ENCODE measurements at regions not wholly inside any gene's neighbourhood (a gene's known extent, or its start where the extent isn't known, plus 50 kb on each side); places are given as distances from the start of the nearest gene placed in this dataset.

DNA sequence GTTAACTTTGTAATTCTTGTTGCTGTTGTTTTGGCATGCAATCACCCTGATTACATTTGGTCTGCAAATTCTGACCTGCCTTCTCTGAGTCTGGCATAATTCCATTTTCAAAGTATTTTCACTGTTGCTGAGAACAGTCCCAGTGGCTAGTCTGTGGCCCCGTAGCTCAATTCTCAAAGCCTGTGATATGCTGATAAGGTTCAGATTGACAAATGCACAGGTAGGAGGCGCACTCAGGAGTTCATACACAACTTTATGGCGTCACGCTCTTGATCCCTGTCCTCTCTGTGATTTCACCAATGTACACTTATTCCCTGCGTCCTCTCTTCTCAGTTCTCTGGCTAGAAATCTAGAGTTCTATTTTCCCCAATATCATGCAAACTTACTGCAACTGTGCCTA is 376.6 kb upstream of the SLCO3A1 start:
- DNase-seq = no peak

DNA sequence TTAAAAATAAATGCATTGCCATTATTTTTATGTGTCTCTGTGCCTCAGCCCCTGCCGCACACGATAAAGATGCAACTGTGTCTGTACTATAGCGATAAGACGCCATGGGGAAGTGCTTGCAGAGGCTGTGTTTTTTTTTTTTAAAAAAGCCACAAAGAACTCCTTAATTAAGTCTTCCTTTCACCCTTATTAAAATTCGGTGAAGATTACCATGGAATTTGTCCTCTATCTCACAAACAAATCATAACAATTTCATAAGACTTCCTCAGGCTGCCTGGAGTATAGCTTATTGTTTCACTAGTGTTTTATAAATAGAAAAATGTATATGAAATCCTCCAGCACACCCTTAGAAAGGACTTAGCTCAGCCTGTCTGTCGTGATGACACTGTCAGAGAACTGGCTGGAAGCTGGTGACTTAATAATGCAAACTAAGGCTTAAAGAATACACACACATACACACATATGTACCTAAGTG is 374.8 kb upstream of the SLCO3A1 start:
- no peak for DNase-seq

DNA sequence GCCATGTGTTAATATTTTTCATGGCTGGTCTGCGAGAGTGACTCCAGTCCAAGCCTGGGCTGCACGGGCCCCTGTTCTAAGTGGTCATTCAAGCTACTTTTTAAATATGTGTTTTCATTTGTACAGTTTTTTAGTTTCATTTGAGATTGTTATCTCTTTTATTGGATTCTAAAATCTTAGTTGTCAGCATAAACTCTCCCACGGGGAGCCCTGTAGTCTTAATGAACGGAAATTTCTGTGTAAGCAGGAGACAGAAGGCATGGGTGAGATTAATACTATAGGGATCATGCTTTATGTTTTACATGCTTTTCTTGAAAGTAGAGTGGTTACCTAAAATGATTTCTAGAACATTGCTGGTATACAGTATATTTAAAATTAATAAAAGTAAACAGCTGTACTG is 373.1 kb upstream of the SLCO3A1 start:
- no peak for DNase-seq

DNA sequence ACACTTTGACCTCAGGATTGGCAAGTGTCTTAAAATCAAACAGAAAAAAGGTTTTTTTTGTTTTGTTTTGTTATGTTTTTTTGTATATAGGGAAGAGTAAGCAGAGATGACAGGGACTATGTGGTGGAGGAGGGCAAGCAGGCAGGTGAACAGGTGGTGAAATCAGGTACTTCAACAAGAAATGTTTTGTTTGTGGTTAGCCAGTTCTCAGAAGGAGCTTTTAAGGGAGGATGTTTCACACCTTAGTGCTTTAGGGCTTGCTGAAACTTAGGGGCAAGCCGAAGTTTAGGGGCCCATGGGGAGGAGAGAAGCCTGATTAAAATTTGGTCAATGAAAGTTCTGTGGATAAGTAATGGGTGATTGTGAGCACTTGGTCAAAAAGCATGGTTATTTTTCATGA is 370.7 kb upstream of the SLCO3A1 start:
- DNase-seq = no peak

DNA sequence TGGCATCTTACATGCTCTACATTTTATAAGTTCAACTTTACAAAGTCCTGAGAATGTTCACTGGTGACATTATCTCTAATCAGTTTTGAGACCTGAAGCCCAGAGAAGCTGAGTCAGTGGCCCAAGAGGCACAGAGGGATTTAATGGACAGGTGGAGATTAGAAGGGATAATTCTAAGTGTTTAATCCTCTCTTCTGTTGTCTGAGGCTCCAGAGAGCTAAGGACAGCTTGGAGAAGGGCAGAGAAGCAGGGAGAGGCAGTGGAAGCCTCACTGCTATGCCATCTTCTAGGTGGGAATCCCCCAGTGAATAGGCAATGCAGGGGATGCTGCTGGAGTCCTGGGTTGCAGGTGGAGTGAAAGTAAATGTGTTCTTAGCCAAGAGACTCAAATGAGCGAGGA is 369.4 kb upstream of the SLCO3A1 start:
- DNase-seq = no peak

DNA sequence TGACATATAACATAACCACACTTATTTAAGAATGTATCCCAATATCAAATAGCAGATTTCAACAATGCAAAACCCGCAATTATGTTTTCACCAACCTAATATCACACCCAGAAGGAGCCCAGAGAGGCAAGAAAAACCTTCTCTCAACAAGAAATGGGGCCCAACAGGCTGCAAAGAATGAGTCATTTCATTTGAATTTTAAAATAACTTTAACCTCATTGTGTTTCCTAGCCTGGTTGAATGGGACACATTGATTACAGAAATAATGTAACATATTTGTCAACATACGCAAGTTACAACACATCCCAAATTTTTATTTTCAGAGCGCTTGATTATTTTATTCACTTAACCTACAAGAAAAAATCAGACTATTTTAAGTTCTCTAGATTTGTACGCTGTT is 365.1 kb upstream of the SLCO3A1 start:
- DNase-seq = no peak

DNA sequence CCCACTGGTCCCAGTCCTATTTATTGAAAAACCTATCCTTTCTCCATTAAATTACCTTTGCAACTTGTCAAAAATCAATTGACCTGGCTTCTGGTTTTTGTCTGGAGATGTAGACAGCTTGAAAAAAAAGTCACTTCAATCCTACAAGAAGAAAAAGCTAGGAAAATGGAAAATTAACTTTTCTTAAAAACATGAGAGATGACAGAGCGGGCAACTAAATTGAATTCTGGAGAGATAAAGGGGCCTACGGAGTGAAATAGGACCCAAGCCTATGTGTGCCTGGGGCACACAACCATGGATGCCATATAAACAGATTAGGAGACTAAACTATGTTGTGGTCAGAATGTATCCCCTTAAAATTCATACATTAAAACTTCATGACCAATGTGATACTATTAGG is 363.3 kb upstream of the SLCO3A1 start:
- DNase-seq = no peak

DNA sequence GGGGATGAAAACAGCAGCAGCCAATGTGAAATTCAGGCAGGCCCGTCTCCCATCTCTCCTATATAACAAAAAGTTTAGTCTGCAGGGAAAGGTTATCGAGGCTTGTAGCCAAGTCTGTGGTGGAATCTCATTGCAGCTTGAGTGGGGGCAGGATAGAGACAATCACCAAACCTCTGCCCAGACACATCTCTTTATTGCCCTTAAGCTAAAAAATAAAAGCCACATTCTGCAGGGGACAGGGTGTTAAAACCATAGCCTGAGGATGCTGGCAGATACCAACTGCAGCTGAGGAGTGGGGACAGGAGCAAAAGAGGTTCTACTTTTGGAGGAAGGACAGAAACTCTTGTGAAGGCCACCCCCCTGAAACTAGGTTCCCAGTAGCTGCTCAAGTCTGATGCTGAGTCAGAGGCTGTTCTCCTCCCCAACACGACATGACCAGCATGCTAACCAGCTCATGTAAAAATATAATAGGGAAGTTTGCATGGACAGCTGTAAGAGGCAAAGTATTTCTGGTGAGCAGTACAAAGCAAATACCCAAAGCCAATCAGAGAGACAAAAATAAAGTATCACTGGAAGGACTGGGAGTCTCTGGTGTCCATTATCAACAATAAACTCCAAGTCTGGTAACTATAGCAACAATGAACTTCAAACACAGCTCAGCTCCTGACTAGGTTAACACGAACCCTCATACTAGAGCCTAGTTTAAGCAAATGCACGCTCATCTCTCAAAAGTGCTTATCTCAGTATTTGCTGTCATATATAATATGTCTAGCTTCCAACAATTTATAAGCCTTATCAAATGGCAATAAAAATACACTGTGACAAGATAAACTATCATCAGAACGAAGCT is 362.2 kb upstream of the SLCO3A1 start:
- no peak for DNase-seq

DNA sequence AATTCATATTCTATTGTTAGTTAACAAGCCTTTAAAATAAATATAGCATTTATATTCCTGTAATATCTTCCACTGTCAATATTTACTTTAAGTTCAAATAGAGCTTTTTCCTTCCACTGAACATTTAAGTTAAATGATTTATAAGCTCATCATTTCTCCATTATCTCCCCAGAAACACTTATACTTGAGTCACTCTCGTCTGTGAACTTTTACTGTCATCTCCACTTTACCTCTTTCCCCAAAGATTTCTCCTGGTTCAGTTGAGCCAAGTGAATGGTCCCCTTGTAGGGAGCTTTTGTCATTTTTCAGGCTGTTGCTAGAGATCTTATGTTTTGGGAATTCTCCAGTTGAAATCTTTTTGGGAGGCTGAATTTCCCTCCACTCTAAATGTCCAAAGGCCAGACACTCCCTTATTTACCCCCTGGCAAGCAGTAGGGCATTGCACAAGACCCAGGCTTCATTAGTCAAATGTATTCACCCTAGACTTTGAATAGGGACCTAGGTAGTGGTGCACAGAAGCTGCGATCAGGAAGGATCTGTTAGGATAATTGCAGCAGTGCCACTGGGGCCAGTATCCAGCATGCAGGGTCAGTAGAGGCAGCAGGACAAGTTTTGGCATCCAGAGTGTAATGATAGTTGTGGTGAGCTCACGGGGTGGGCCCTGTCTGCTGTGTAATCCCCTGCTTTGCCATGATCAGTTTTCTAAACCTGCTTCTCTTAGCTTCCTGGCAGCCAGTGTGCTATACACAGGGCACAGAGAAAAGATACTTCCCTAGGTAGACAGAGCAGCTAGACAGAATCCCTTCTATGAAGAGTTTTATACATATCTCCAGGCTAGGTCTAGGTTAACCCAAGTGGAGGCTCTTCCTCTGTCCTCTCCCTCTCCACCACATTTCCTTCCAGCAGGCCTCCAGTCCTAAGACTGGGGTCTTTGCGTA is 356.5 kb upstream of the SLCO3A1 start:
- DNase-seq = no peak

DNA sequence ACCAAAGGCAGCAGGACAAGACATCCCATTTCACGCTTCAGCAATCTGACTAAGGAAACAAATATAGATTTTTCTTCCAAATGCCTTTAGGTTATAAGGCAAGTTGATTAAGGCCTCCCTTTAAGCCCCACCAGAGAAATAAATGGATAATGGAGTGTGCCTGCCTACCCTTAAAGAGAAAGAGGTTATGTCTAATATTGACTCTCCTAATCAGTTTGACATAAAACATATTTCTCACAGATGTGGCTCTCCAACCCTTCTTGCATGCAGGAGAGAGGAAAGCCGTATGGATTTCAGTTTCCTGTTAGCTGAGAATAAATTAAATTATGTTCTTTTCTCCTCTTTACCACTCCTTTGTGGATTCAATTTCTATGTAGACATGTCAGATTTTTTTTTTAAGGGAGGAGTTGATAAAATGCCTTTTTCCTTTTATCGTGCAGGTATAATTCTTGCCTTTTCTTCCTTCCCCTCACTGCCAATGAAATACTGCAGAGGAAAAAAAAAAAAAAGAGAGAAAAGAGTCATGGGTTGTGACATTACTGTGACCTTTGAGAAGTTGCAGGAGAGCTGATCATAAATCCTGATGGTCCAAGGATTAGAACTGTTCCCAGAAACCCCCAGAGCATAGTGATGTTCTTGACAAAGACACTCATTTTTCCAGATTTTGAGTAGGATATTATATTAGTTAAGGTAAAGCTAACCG is 355.3 kb upstream of the SLCO3A1 start:
- no peak for DNase-seq

DNA sequence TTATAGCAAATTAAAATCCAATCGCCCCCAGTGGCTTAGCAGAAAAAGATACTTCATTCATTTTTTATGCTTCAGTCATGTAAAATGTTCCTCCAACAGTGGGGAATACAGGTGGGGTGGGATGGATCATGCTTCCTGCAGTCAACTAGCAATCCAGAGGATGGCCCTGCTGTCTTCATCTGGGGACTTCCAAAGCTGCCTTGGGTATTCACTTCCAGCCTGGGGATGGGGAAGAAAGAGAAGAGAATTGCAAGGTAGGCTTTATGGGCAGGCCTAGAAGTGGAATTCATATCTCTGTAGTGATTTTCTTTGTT is 354.8 kb upstream of the SLCO3A1 start:
- no peak for DNase-seq

DNA sequence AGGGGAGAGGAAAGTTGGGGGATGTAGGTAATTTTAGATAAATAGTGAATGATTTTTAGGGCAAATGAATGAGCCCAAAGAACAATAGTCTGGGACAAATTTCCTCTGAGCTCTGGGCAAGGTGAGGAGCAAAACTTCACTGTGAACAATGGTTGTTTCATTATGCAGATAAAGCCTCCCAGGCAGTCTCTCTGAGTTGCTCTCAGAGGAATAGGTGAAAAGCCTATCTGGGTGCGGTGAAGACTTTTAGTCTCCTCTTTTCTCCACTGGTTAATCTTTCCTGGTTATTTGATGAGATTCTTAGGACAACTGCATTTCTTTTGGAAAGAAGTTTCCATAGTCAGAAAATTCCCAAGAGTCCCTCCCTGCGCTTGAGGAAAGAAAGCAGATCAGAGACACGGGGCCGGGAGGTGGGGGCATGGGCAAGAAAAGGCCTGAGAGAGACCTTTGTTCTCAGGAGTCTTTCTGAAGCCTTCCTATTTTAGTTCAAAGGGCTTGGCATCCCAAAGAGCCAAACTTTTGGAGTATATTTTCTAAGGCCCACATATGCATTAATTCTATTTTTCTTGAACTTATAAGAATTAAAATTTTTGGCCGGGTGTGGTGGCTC is 353.6 kb upstream of the SLCO3A1 start:
- DNase-seq = no peak

DNA sequence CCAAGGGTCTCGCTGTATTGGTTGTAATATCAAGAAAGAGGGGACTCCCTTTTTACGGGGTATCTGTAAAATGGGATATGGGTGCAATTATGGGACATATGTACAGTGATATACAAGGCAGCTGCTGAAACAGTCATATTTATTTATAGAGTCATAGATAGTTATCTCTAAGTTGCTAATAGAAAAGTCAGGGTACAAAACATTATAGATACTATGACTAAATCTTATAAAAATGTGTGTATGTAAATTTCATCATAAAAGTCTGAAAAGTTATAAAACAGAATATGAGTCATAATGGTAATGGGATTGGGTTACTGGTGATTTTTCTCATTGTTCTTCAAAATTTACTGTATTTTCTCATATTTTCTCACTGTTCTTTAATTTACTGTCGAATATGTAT is 344.9 kb upstream of the SLCO3A1 start:
- no peak for DNase-seq

DNA sequence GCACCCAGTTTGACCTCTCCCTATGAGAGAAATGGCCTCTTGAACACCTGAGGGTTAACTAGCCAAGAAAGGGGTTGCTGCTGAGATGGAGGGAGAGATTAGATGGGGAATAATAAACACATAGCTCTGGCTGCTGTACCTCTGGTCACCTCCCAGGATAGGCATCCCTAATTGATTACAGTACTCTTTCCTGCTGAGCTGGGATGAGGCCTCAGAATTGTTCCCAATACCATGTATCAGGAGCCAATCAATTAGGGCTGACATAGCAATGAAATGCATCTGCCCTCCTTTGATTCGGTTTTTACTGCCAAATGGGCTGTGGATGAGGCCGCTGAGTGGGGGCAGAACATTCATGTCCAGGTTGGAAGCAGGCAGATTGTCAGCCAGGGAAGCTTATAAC is 339.4 kb upstream of the SLCO3A1 start:
- DNase-seq = no peak

DNA sequence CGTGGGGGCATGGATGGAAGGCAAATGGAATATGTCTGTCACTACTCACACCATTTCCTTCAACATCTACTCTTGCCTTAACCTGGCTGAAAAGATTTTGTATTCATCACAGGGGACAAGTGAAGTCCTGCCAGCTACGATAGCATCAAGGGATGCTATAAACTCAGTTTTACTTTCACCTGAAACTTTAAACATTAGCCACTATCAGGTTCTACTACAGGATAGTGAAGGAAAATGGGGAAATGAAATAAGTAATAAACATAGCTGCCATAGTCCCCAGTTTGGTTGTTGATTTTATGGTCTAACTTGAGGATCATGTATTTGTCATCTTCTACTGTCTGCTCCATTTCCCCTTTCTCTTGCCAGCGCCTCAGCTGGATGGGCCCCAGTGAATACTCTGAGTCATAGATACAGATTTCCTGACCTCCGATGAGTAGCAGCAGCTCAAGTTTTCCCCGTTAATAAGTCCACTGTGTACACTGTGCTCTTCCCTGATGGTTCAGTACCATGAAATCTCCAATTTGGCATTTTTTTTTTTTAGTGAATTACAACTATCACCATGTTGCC is 338.2 kb upstream of the SLCO3A1 start:
- DNase-seq = no peak

DNA sequence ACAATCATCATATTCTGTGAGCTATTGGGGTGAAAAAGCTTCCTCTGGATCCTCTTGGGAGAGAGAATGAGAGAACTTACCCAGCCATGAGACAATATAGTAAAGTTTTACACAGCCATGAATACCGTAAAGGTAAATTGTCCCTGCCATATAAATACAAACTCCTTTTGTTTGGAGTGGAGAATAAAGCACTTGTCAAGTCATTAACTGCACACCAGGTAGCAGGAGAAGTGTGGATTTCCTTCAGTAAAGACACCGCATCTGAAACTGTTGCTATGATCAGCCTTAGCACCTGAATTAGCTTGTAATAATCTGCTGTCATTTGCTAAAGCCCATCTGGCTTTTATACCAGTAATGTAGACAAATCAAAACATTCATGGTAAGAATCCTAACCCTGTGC is 336.6 kb upstream of the SLCO3A1 start:
- no peak for DNase-seq

DNA sequence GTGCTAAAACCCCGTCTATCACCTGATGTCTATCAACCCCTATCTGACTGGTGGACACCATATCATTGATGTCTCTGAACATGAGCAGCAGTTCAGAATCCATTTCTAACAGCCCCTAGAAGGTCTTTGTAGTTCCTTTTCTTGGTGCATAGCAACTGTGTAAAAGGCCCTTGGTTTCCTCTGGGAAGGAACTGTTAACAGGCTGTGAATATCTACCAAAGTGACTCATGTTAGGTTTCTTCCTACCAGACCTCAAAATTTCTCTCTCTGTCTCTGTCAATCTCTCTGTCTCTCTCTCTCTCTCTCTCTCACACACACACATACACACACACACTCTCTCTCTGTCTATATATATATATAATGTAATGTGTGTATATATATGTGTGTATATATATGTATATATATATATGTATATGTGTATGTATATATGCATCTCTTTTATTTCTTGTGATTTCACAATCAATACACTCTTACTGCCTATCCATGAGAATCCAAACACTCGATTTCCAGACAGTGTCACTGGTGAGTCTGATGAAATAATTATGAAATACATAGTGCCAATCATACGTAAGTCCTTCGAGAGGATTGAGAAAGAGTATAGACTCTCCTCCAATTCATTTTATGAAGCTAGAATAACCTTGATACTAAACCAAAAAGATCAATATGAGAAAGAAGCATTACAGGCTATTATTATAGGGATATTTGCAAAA is 335.9 kb upstream of the SLCO3A1 start:
- no peak for DNase-seq

DNA sequence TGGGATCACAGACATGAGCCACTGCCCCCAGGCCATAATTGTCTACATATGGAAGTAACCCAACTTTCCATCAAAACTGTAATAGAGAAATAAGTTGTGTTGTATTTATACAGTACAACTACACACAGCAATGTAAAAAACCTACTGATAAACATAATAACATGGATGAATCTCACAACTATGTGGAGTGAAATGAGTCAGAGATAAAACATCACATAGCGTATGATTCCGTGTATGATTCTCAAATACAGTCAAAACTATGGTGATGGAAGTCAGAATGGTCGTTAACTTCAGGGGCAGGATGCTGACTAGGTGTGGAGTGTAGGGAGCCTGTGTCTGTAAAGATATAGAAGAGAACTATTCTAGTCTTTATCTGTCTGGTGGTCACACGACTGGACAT is 332.7 kb upstream of the SLCO3A1 start:
- DNase-seq = no peak

DNA sequence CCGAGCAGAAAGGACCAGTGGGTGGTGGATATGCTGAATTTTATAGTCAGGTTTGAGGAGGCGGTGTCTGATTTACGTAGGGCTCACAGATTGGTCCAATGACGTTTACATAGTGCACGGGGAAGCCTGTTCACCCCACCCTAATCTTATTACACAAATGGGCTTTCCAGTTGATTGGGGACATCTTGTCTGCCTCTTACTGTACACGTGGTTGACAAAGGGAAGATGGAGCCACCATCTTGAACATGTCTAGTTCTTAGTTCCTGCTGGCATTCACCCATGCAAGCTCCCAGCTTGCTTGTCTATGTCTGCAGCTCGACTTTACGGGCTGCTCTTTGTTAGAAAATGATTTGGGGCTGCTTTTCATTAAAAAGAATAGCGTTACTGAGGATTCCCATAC is 332.0 kb upstream of the SLCO3A1 start:
- no peak for DNase-seq

DNA sequence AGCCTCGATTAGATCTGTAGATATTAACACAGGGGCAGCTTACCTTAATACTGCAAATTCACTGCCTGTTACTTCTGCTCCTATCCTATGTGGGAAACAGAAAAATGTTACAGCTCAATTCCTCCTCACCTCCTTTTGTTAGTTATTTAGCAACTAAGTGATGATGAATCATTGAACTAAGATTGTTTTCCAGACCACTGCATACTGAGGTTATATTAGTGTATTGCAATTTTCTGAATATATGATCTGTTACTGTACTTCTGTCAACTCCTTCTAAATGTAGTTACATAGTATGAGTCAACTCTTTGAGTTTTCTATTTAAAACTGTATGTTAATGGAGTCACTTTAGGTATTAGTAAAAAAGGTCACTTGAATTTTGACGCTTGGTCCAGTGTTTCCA is 331.5 kb upstream of the SLCO3A1 start:
- DNase-seq = no peak

DNA sequence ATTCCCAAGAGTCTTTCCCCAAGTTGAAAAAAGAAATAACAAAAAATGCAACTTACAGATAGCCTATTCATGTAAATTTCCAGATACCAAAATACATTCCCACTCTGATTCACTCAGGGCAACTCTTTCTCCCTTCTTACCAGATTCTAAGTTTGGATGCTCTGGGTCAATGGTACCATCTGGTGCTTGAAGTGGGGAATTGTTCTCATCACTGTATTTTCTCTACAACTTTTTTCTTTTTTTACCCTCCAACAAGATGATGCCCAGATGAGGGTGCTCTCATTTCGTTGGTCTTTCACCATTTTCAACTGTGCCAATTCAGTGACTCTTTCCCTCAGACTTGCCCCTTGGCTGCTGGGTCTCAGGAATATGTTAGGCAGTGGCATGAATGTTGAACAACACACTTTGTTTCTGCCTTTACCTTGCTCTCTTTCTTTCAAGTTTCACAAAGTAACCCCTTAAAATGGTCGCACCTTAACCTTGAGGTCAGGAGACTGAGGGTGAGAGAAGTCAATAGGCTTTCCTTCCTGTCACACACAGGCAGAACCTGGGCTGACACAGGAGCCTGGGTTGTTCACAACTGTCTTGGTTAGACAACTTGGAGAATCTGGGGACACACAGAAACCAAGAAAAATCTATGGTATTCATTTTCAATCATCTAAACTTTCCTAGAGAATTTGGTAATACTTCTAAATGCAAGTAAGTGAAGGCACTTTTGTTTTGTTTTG is 330.7 kb upstream of the SLCO3A1 start:
- DNase-seq = no peak

Measured in activated T-cell treated with anti-CD3 and anti-CD28 coated beads for 4 hours (primary cell).